Natural killer cell (primary cell): ENCODE measurements at regions not wholly inside any gene's neighbourhood (a gene's known extent, or its start where the extent isn't known, plus 50 kb on each side); places are given as distances from the start of the nearest gene placed in this dataset.

ENCODE experiments used
- ATAC-seq, 3 donors: fragments of 150-1000 bp in 2 of 3; fragments of 200-7000 bp in 1 of 3; cut with Tn5 transposase; 1 replicate in 1 of 3; 2 replicates in 2 of 3; pipeline ENCODE4 v1.10.0; 2021; ENCODE audit warnings: mild to moderate bottlenecking in 2 of 3, moderate library complexity in 2 of 3
- DNase-seq, 2 donors: peaks; one replicate each; pipeline versions ENCODE4 v3.0.0 to v3.0.0-alpha.2; 2013 to 2021; ENCODE audit warnings: mixed read lengths in 1 of 2
- H3K27ac ChIP-seq: one replicate; pipeline ENCODE4 v1.5.1; 2013; ENCODE audit warnings: mild to moderate bottlenecking, low read length
- H3K27me3 ChIP-seq: one replicate; pipeline ENCODE4 v1.6.1; 2013; ENCODE audit warnings: low read length; ENCODE audit not compliant: control insufficient read depth, insufficient read depth
- H3K36me3 ChIP-seq: one replicate; pipeline ENCODE4 v1.6.1; 2013; ENCODE audit warnings: low read length; ENCODE audit not compliant: control insufficient read depth, insufficient read depth
- H3K4me1 ChIP-seq: one replicate; pipeline ENCODE4 v1.6.1; 2013; ENCODE audit warnings: low read length; ENCODE audit not compliant: control insufficient read depth, insufficient read depth
- H3K4me3 ChIP-seq: one replicate; pipeline ENCODE4 v1.5.1; 2013; ENCODE audit warnings: low read length
- H3K9me3 ChIP-seq: one replicate; pipeline ENCODE4 v1.6.1; 2013; ENCODE audit warnings: low read length; ENCODE audit not compliant: control insufficient read depth, insufficient read depth
- H3K27ac Mint-ChIP-seq, 2 donors: one replicate each; pipeline ENCODE4 v1.8.0; 2022; ENCODE audit warnings: mild to moderate bottlenecking in 2 of 2, mixed read lengths in 2 of 2, moderate library complexity in 1 of 2
- H3K27me3 Mint-ChIP-seq, 2 donors: one replicate each; pipeline ENCODE4 v1.8.0; 2022; ENCODE audit warnings: low read depth in 2 of 2, mixed read lengths in 2 of 2
- H3K36me3 Mint-ChIP-seq: one replicate; pipeline ENCODE4 v1.8.0; 2022; ENCODE audit warnings: mixed read lengths
- H3K4me1 Mint-ChIP-seq, 2 donors: one replicate each; pipeline ENCODE4 v1.8.0; 2022; ENCODE audit warnings: mixed read lengths in 2 of 2
- H3K4me3 Mint-ChIP-seq: one replicate; pipeline ENCODE4 v1.8.0; 2022; ENCODE audit warnings: mild to moderate bottlenecking, moderate library complexity, mixed read lengths
- H3K9me3 Mint-ChIP-seq, 2 donors: one replicate each; pipeline ENCODE4 v1.8.0; 2022; ENCODE audit warnings: mixed read lengths in 2 of 2
- CTCF ChIP-seq: fragments of 200-600 bp; IDR thresholded peaks from one replicate; pipeline ENCODE4 v1.8.0; 2022; ENCODE audit warnings: antibody characterized with exemption
- WGBS: methylation state at CpG from one replicate; pipeline ENCODE4 v1.1.7; 2013; ENCODE audit warnings: missing lambda C conversion rate; ENCODE audit not compliant: insufficient coverage; 5-methylcytosine and 5-hydroxymethylcytosine counted together
- intact Hi-C: fragments of 100-400 bp; cut with micrococcal nuclease; formaldehyde crosslinking; loops from one replicate; pipeline ENCODE4 v1.14.2; 2022

GRCh38 chr12:93191423-93191822, 186.3 kb upstream of the NUDT4 start:
- ATAC-seq: no peak
- 100% methylated on average over 1 of the region's 2 CpGs for WGBS
- Histone ChIP-seq H3K4me1 (no peaks in the 10 kb centered on the region), H3K9me3 (no peaks in the 10 kb centered on the region), H3K36me3 (no peaks in the 10 kb centered on the region), H3K27me3 (no peaks in the 10 kb centered on the region), H3K27ac (no peak overlapping the region), H3K4me3 (no peak overlapping the region)
- intact Hi-C loops: no loop called here
- Mint-ChIP-seq H3K4me1 (no peaks in the 10 kb centered on the region), H3K4me3 (no peak overlapping the region), H3K27ac (no peak overlapping the region), H3K9me3 (no peaks in the 10 kb centered on the region), H3K36me3 (no peaks in the 10 kb centered on the region), H3K27me3 (no peaks in the 10 kb centered on the region)
- no peak for TF ChIP-seq CTCF
- DNase-seq: no peak

- H3K9me3 Mint-ChIP-seq: no peaks in the 10 kb centered on the region
- no peaks in the 10 kb centered on the region for H3K4me1 ChIP-seq
- intact Hi-C loops: no loop called here
- no peak overlapping the region for H3K4me3 ChIP-seq
- no peaks in the 10 kb centered on the region for H3K27me3 ChIP-seq
- no peaks in the 10 kb centered on the region for H3K36me3 Mint-ChIP-seq
- H3K4me1 Mint-ChIP-seq: no peaks in the 10 kb centered on the region
- ATAC-seq (no peak), DNase-seq (no peak)
- 95% methylated on average over 8 of the region's 8 CpGs for WGBS
- H3K4me3 Mint-ChIP-seq: no peak overlapping the region
- H3K9me3 ChIP-seq: no peaks in the 10 kb centered on the region
- TF ChIP-seq CTCF: no peak
- H3K27ac ChIP-seq: no peak overlapping the region
- H3K27me3 Mint-ChIP-seq: no peaks in the 10 kb centered on the region
- H3K27ac Mint-ChIP-seq: no peak overlapping the region
- no peaks in the 10 kb centered on the region for H3K36me3 ChIP-seq
Measured at GRCh38 chr12:93191956-93192355, 185.8 kb upstream of the NUDT4 start.

- H3K36me3 ChIP-seq: no peaks in the 10 kb centered on the region
- peaks cover 0 to 3% of the 10 kb centered on the region in 2 donors for H3K27me3 Mint-ChIP-seq
- H3K4me3 ChIP-seq: no peak overlapping the region
- TF ChIP-seq CTCF: no peak
- no CpG with 5 or more reads among the region's 1 CpG for WGBS
- DNase-seq (no peak), ATAC-seq (no peak)
- H3K4me3 Mint-ChIP-seq: no peak overlapping the region
- no peak overlapping the region for H3K27ac ChIP-seq
- intact Hi-C loops: no loop called here
- no peaks in the 10 kb centered on the region for H3K9me3 Mint-ChIP-seq
- no peaks in the 10 kb centered on the region for H3K4me1 Mint-ChIP-seq
- no peaks in the 10 kb centered on the region for H3K36me3 Mint-ChIP-seq
- H3K9me3 ChIP-seq: no peaks in the 10 kb centered on the region
- no peaks in the 10 kb centered on the region for H3K4me1 ChIP-seq
- H3K27me3 ChIP-seq: no peaks in the 10 kb centered on the region
- no peak overlapping the region for H3K27ac Mint-ChIP-seq
Measured at GRCh38 chr12:93192878-93193277, 184.8 kb upstream of the NUDT4 start.

- peaks cover 5 to 7% of the 10 kb centered on the region in 2 donors for H3K27me3 Mint-ChIP-seq
- no peak overlapping the region for H3K27ac Mint-ChIP-seq
- Histone ChIP-seq H3K27ac (no peak overlapping the region), H3K9me3 (no peaks in the 10 kb centered on the region), H3K27me3 (no peaks in the 10 kb centered on the region), H3K4me3 (no peak overlapping the region), H3K4me1 (no peaks in the 10 kb centered on the region), H3K36me3 (no peaks in the 10 kb centered on the region)
- no peak for ATAC-seq
- TF ChIP-seq CTCF: no peak
- no peaks in the 10 kb centered on the region for H3K9me3 Mint-ChIP-seq
- no peaks in the 10 kb centered on the region for H3K36me3 Mint-ChIP-seq
- no peak for DNase-seq
- WGBS: 92% methylated on average over 2 of the region's 4 CpGs
- intact Hi-C loops: no loop called here
- no peaks in the 10 kb centered on the region for H3K4me1 Mint-ChIP-seq
- H3K4me3 Mint-ChIP-seq: no peak overlapping the region
Measured at GRCh38 chr12:93195511-93195910, 182.2 kb upstream of the NUDT4 start.
